ENCODE measurements at regions not wholly inside any gene's neighbourhood (a gene's known extent, or its start where the extent isn't known, plus 50 kb on each side); places are given as distances from the start of the nearest gene placed in this dataset.

- DNase-seq (ENCODE audit: low read depth in 1 of 2, low spot score in 2 of 2), result no peak
- H3K27ac ChIP-seq (ENCODE audit: low read depth, low read length), result no peak overlapping the region
- H3K9me3 ChIP-seq (ENCODE audit: insufficient read depth in 2 of 2, low read depth in 1 of 2, low read length in 1 of 2), result no peaks in the 10 kb centered on the region
- H2AK5ac ChIP-seq (ENCODE audit: low read depth, low read length), result no peak overlapping the region
- H2BK20ac ChIP-seq (ENCODE audit: low read length), result no peak overlapping the region
- no peak overlapping the region for H3K4me2 ChIP-seq (ENCODE audit: insufficient read depth in 1 of 2, low read depth in 2 of 2, low read length in 2 of 2)
- H3K79me2 ChIP-seq (ENCODE audit: control insufficient read depth in 1 of 2, insufficient read depth in 2 of 2, low read length in 2 of 2), result no peaks in the 10 kb centered on the region
- no peak overlapping the region for H4K91ac ChIP-seq (replicated peaks; ENCODE audit: insufficient read length, low read length)
- no peak overlapping the region for H3K23ac ChIP-seq (ENCODE audit: insufficient read length)
- H3K23me2 ChIP-seq (ENCODE audit: low read depth, low read length), result no peaks in the 10 kb centered on the region
- H3K36me3 ChIP-seq (ENCODE audit: control insufficient read depth in 2 of 4, insufficient read depth in 4 of 4, low read length in 3 of 4), result no peaks in the 10 kb centered on the region
- H3K14ac ChIP-seq (ENCODE audit: insufficient read length), result no peak overlapping the region
- H3K56ac ChIP-seq (replicated peaks; ENCODE audit: insufficient read length, low read depth, low read length), result no peak overlapping the region
- CTCF ChIA-PET (ENCODE audit: partially characterized antibody), result interaction anchor here (0.8 to 2.0 kb wide), 2 partner anchors 9 to 332 kb away, joined by 3 to 16 read pairs; no protein-coding TSS in a partner anchor
- no peak overlapping the region for H4K8ac ChIP-seq (ENCODE audit: extremely low read depth, insufficient read depth, low read length)
- POLR2A ChIA-PET (ENCODE audit: partially characterized antibody), result no interaction called here
- no peak overlapping the region for H2BK12ac ChIP-seq (ENCODE audit: low read depth, low read length)
- no peak overlapping the region for H4K5ac ChIP-seq (ENCODE audit: insufficient read length, low read depth, low read length)
- WGBS, 2 experiments (ENCODE audit: extremely low coverage in 1 of 2, insufficient coverage in 1 of 2, insufficient read length in 1 of 2, insufficient replicate concordance in 2 of 2, low coverage in 1 of 2, low lambda C conversion rate in 2 of 2, missing lambda C conversion rate in 1 of 2), result 89% methylated on average over 6 of the region's 6 CpGs; no CpG with 5 or more reads in 1 of the 2 experiments
- FAIRE-seq, result no peak
- H3K4me3 ChIP-seq (ENCODE audit: extremely low read depth in 1 of 4, insufficient read depth in 2 of 4, low read depth in 3 of 4, low read length in 4 of 4), result no peak overlapping the region
- H2BK5ac ChIP-seq (ENCODE audit: low read depth, low read length), result no peak overlapping the region
- no peak overlapping the region for H3K9ac ChIP-seq (replicated peaks in 1 of 4; ENCODE audit: extremely low read depth in 1 of 4, low read depth in 3 of 4, low read length in 3 of 4)
- peaks cover 0 to 4% (median 0%) of the 10 kb centered on the region in 4 experiments; a peak in 1 of 7 replicates for H3K4me1 ChIP-seq (replicated peaks in 1 of 4; ENCODE audit: control insufficient read depth in 3 of 4, insufficient read depth in 4 of 4, low read length in 3 of 4)
- no peak overlapping the region for H3K4ac ChIP-seq (replicated peaks; ENCODE audit: insufficient read length, low read depth, low read length)
- H2BK120ac ChIP-seq (replicated peaks; ENCODE audit: low read depth, low read length), result no peak overlapping the region
- TF ChIP-seq RFX5 (IDR thresholded peaks at IDR 0.05; ENCODE audit: borderline replicate concordance, low read depth, low read length), result no peak
- no peak for TF ChIP-seq POU5F1 (IDR thresholded peaks at IDR 0.05; ENCODE audit: low read depth, low read length)
- no peak for TF ChIP-seq CEBPB (IDR thresholded peaks at IDR 0.05; ENCODE audit: low read depth, low read length)
- no peaks in the 10 kb centered on the region; a peak in 1 of 7 replicates for H3K27me3 ChIP-seq (replicated peaks in 1 of 4; ENCODE audit: control insufficient read depth in 3 of 4, extremely low read depth in 1 of 4, insufficient read depth in 3 of 4, low read length in 3 of 4)
- H4K20me1 ChIP-seq (replicated peaks in 1 of 2; ENCODE audit: control insufficient read depth in 1 of 2, insufficient read depth in 2 of 2, low read length in 2 of 2), result no peaks in the 10 kb centered on the region
- H3K18ac ChIP-seq (ENCODE audit: extremely low read depth, low read length), result no peak overlapping the region
- no peaks in the 10 kb centered on the region for H3K79me1 ChIP-seq (ENCODE audit: low read depth, low read length)
- no peak overlapping the region for H2BK15ac ChIP-seq (ENCODE audit: low read length)
- H2AFZ ChIP-seq (ENCODE audit: low read length), result peak overlapping the region; percentile 47; the same call in 1 of the 2 replicates
Measured at GRCh38 chr20:11214256-11214840, 540.5 kb upstream of the JAG1 start.

Measured in H1 (cell line).